Heart right ventricle (tissue), 16 donors: ENCODE measurements at regions not wholly inside any gene's neighbourhood (a gene's known extent, or its start where the extent isn't known, plus 50 kb on each side); places are given as distances from the start of the nearest gene placed in this dataset.

ENCODE experiments used
- ATAC-seq, 8 donors: fragments of 200-7000 bp; cut with Tn5 transposase; one replicate each; pipeline ENCODE4 v1.9.1; 2020; ENCODE audit warnings: mild to moderate bottlenecking in 8 of 8, moderate library complexity in 8 of 8, moderate number of reproducible peaks in 1 of 8
- DNase-seq, 2 donors: peaks; one replicate each; pipeline ENCODE4 v3.0.0-alpha.2; 2020
- H3K27ac ChIP-seq, 10 donors: fragments of 200-600 bp; sonication (generic) in 2 of 10; one replicate each; pipeline versions ENCODE4 v1.5.0 to v1.8.0; 2020 to 2022; ENCODE audit warnings: mild to moderate bottlenecking in 3 of 10
- H3K27me3 ChIP-seq, 7 donors: fragments of 200-600 bp; one replicate each; pipeline ENCODE4 v1.8.0; 2021 to 2022; ENCODE audit warnings: mild to moderate bottlenecking in 2 of 7
- H3K36me3 ChIP-seq, 9 donors: fragments of 200-600 bp; sonication (generic) in 1 of 9; one replicate each; pipeline versions ENCODE4 v1.5.0 to v1.8.0; 2020 to 2022; ENCODE audit warnings: mild to moderate bottlenecking in 2 of 9
- H3K4me1 ChIP-seq, 9 donors: fragments of 200-600 bp; sonication (generic) in 1 of 9; one replicate each; pipeline versions ENCODE4 v1.5.0 to v1.8.0; 2020 to 2022; ENCODE audit warnings: mild to moderate bottlenecking in 4 of 9
- H3K4me3 ChIP-seq, 10 donors: fragments of 200-600 bp; sonication (generic) in 2 of 10; one replicate each; pipeline versions ENCODE4 v1.5.0 to v1.8.0; 2020 to 2022; ENCODE audit warnings: mild to moderate bottlenecking in 7 of 10, moderate library complexity in 2 of 10
- H3K9me3 ChIP-seq, 11 donors: fragments of 200-600 bp in 10 of 11; sonication (generic) in 2 of 11; one replicate each; pipeline versions ENCODE4 v1.5.0 to v1.8.0; 2013 to 2022; ENCODE audit warnings: mild to moderate bottlenecking in 2 of 11, control low read depth in 1 of 11, moderate library complexity in 1 of 11
- CTCF ChIP-seq, 9 donors: fragments of 200-600 bp; sonication (generic) in 2 of 9; IDR thresholded peaks; one replicate each; pipeline versions ENCODE4 v1.5.0 to v1.8.0; 2021 to 2022; ENCODE audit warnings: antibody characterized with exemption in 9 of 9, mild to moderate bottlenecking in 5 of 9, moderate library complexity in 1 of 9
- WGBS, 2 donors: extraction: QIAGEN DNeasy Blood & Tissue Kit; methylation state at CpG; one replicate each; pipeline ENCODE4 v1.1.7; 2013; ENCODE audit warnings: inconsistent platforms in 1 of 2; 5-methylcytosine and 5-hydroxymethylcytosine counted together
- intact Hi-C, 10 donors: fragments of 100-400 bp; cut with DNase I; formaldehyde crosslinking; loops; one replicate each; pipeline versions ENCODE4 v1.11.1 to v1.14.2; 2022
- donor health status: Arrhythmogenic right ventricular cardiomyopathy.
- donor health status: ischemic (EF 13 %, LVEDD 7.1; RV severe dilation, severe dysfunction).
- donor health status: healthy with polysubstance abuse.
- donor health status: DM: no; HTN: yes; CAD: no.
- donor health status: DM: no; HTN: no; CAD: no.
- donor health status: ischemic (EF 25% LVEDD 6.9; RV normal size, moderate dysfunction).
- donor health status: ischemic (EF 25% LVEDD 5.7; RV mildly dilated, moderate dysfunction).
- donor health status: healthy.
- donor health status: DM: yes; HTN: yes; CAD: no.
- donor health status: Ischemic cardiomyopathy.
- donor health status: ischemic (EF 35%, LVEDD 5.7; RV mildly dilated, moderate dysfunction).
- donor health status: nonischemic (EF 11% LVEDD 7.7; RV severe dilation, severe dysfunction).
- donor health status: DM: yes; HTN: yes; CAD: no.
- donor health status: PGD.
- donor health status: ischemic (EF 29% LVEDD 5.4; RV normal size, mild dysfunction).
- donor health status: nonischemic (EF 23%, LVEDD 6.1; RV moderate dilation, normal function).

- Histone ChIP-seq H3K27me3 (no peaks in the 10 kb centered on the region), H3K4me1 (no peaks in the 10 kb centered on the region), H3K36me3 (no peaks in the 10 kb centered on the region), H3K27ac (no peak overlapping the region), H3K9me3 (peaks cover 0 to 8% (median 0%) of the 10 kb centered on the region in 11 donors), H3K4me3 (no peak overlapping the region)
- WGBS, 2 donors: 96 to 97% methylated on average over 3 of the region's 3 CpGs
- no peak for ATAC-seq
- DNase-seq: no peak
- intact Hi-C loops: no loop called here
- TF ChIP-seq CTCF (IDR thresholded peaks at IDR 0.05): no peak
Observed at GRCh38 chr14:87349921-87350320, 643.1 kb downstream of the GALC start.

- WGBS, 2 donors: 52 to 73% methylated on average over 3 of the region's 3 CpGs
- TF ChIP-seq CTCF (IDR thresholded peaks at IDR 0.05): no peak
- Histone ChIP-seq H3K4me3 (no peak overlapping the region), H3K9me3 (peaks cover 0 to 4% (median 0%) of the 10 kb centered on the region in 11 donors), H3K4me1 (no peaks in the 10 kb centered on the region), H3K36me3 (no peaks in the 10 kb centered on the region), H3K27me3 (no peaks in the 10 kb centered on the region), H3K27ac (no peak overlapping the region)
- DNase-seq: no peak
- intact Hi-C loops: no loop called here
- no peak for ATAC-seq
Observed at GRCh38 chr14:87343652-87344051, 649.3 kb downstream of the GALC start.

- Histone ChIP-seq H3K27ac (no peak overlapping the region), H3K27me3 (no peaks in the 10 kb centered on the region), H3K9me3 (peaks cover 0 to 9% (median 0%) of the 10 kb centered on the region in 11 donors), H3K4me3 (no peak overlapping the region), H3K4me1 (no peaks in the 10 kb centered on the region), H3K36me3 (no peaks in the 10 kb centered on the region)
- DNase-seq (no peak), ATAC-seq (no peak)
- 87 to 91% methylated on average over 2 of the region's 2 CpGs for WGBS, 2 donors
- TF ChIP-seq CTCF (IDR thresholded peaks at IDR 0.05): peak in 3 of 9 donors; percentile 9 to 24 (median 22)
- intact Hi-C loops: no loop called here
Observed at GRCh38 chr14:87334997-87335685, 657.8 kb downstream of the GALC start.

GRCh38 chr14:87331991-87332390, 661.0 kb downstream of the GALC start:
- no peaks in the 10 kb centered on the region for H3K4me1 ChIP-seq
- 19 to 23% methylated on average over 2 of the region's 2 CpGs for WGBS, 2 donors
- DNase-seq: no peak
- TF ChIP-seq CTCF (IDR thresholded peaks at IDR 0.05): no peak
- H3K36me3 ChIP-seq: no peaks in the 10 kb centered on the region
- H3K27ac ChIP-seq: no peak overlapping the region
- H3K9me3 ChIP-seq: peaks cover 0 to 9% (median 0%) of the 10 kb centered on the region in 11 donors
- H3K27me3 ChIP-seq: no peaks in the 10 kb centered on the region
- no peak overlapping the region for H3K4me3 ChIP-seq
- intact Hi-C loops: no loop called here
- no peak for ATAC-seq
